K562 (cell line): ENCODE measurements at regions not wholly inside any gene's neighbourhood (a gene's known extent, or its start where the extent isn't known, plus 50 kb on each side); places are given as distances from the start of the nearest gene placed in this dataset.

Experiments
- CCNT2 ChIP-seq: IDR thresholded peaks from 2 replicates; pipeline ENCODE4 v1.6.1; 2011; ENCODE audit warnings: borderline replicate concordance, low read depth, mild to moderate bottlenecking, moderate library complexity, mixed read lengths, low read length; ENCODE audit not compliant: insufficient read length; ENCODE audit errors: extremely low read depth
- CREB5 ChIP-seq: fragments of 250-450 bp; sonication (Bioruptor Pico); IDR thresholded peaks from 2 replicates; pipeline ENCODE4 v1.5.0; 2020; ENCODE audit warnings: mild to moderate bottlenecking
- ILK ChIP-seq: fragments of 450-650 bp; IDR thresholded peaks from 2 replicates; pipeline ENCODE4 v1.6.1; 2016; ENCODE audit warnings: missing genetic modification characterization, low read depth, mild to moderate bottlenecking, missing compliant biosample characterization, moderate library complexity, borderline replicate concordance
- MEIS2 ChIP-seq: fragments of 450-650 bp; IDR thresholded peaks from 2 replicates; pipeline ENCODE4 v1.6.1; 2014; ENCODE audit warnings: mild to moderate bottlenecking; ENCODE audit not compliant: partially characterized antibody
- NFATC3 ChIP-seq: fragments of 450-650 bp; IDR thresholded peaks from 2 replicates; pipeline ENCODE4 v1.6.1; 2017; ENCODE audit warnings: mild to moderate bottlenecking
- TAL1 ChIP-seq: fragments of 450-650 bp; IDR thresholded peaks from 2 replicates; pipeline ENCODE4 v1.6.1; 2016; ENCODE audit warnings: mild to moderate bottlenecking
- VEZF1 ChIP-seq: fragments of 200-800 bp; sonication (Bioruptor generic); IDR thresholded peaks from 2 replicates; pipeline ENCODE4 v1.6.1; 2017; ENCODE audit warnings: missing genetic modification characterization, missing compliant biosample characterization
- ZBTB1 ChIP-seq: sonication (generic); formaldehyde crosslinking; IDR thresholded peaks from 2 replicates; pipeline ENCODE4 v1.8.1; 2023; ENCODE audit warnings: missing genetic modification reagents, low read depth, mild to moderate bottlenecking, borderline replicate concordance
- ZNF318 ChIP-seq, 2 experiments: fragments of 450-650 bp; IDR thresholded peaks; 2 replicates each; pipeline ENCODE4 v1.6.1; 2016; ENCODE audit warnings: mild to moderate bottlenecking in 2 of 2, borderline replicate concordance in 1 of 2, low read depth in 1 of 2, moderate library complexity in 1 of 2
- ZNF740 ChIP-seq, 3 experiments: fragments of 200-800 bp in 1 of 3; sonication (Bioruptor generic) in 1 of 3; sonication (generic) in 1 of 3; formaldehyde crosslinking in 1 of 3; IDR thresholded peaks; 2 replicates each; pipeline versions ENCODE4 v1.6.1 to v1.8.0; 2016 to 2022; ENCODE audit warnings: mild to moderate bottlenecking in 2 of 3, missing compliant biosample characterization in 2 of 3, missing genetic modification characterization in 2 of 3, missing genetic modification reagents in 1 of 3
- TF ChIP-seq, protein P1 (sequence below): fragments of 150-350 bp; conservative IDR thresholded peaks from 2 replicates; pipeline ENCODE4 v1.6.1; 2014; ENCODE audit warnings: low read length

DNA sequence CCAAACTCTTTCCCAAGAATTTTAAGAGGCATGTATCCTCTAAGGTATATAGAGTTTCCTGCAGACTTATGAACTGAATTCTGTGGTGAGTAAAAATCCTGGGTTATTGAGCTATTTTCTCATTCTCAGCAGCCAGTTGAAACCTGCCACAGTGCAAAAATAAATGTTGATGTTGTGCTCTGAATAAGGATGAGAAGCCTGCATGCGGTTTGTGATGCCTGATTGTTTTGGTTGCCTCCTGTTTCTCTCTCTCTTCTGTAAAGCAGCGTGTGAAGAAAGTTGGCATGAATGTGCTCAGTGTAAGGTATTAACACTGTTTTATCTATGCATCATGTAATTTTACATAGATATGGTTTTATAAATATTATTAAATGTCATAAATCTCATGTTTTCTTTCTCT lies 452.6 kb downstream of the CDH2 start (continued):
- no peak for TF ChIP-seq ZNF318 (IDR thresholded peaks at IDR 0.05; ENCODE audit: borderline replicate concordance in 1 of 2, low read depth in 1 of 2)
- no peak for TF ChIP-seq CREB5
- TF ChIP-seq ILK (tag): no peak
- no peak for TF ChIP-seq TAL1
- TF ChIP-seq VEZF1 (CRISPR knock-in tag): no peak
- no peak for TF ChIP-seq MEIS2
- TF ChIP-seq, protein P1, sequence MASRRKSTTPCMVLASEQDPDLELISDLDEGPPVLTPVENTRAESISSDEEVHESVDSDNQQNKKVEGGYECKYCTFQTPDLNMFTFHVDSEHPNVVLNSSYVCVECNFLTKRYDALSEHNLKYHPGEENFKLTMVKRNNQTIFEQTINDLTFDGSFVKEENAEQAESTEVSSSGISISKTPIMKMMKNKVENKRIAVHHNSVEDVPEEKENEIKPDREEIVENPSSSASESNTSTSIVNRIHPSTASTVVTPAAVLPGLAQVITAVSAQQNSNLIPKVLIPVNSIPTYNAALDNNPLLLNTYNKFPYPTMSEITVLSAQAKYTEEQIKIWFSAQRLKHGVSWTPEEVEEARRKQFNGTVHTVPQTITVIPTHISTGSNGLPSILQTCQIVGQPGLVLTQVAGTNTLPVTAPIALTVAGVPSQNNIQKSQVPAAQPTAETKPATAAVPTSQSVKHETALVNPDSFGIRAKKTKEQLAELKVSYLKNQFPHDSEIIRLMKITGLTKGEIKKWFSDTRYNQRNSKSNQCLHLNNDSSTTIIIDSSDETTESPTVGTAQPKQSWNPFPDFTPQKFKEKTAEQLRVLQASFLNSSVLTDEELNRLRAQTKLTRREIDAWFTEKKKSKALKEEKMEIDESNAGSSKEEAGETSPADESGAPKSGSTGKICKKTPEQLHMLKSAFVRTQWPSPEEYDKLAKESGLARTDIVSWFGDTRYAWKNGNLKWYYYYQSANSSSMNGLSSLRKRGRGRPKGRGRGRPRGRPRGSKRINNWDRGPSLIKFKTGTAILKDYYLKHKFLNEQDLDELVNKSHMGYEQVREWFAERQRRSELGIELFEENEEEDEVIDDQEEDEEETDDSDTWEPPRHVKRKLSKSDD: no peak
- no peak for TF ChIP-seq ZBTB1
- no peak for TF ChIP-seq ZNF740 (CRISPR knock-in tag; IDR thresholded peaks at IDR 0.05)
- TF ChIP-seq ZNF740 (tag; IDR thresholded peaks at IDR 0.05): no peak
- no peak for TF ChIP-seq CCNT2
- no peak for TF ChIP-seq NFATC3
